MM.1S (cell line): ENCODE measurements at regions not wholly inside any gene's neighbourhood (a gene's known extent, or its start where the extent isn't known, plus 50 kb on each side); places are given as distances from the start of the nearest gene placed in this dataset.

Experiments
- EZH2 ChIP-seq: fragments of 300-600 bp; sonication (generic); optimal IDR thresholded peaks from 2 replicates; pipeline ENCODE3; 2017; ENCODE audit warnings: low read depth, mild to moderate bottlenecking, antibody characterized with exemption, low read length, mixed read lengths
- TF ChIP-seq, protein P1 (sequence below): fragments of 300-600 bp; sonication (generic); IDR thresholded peaks from 2 replicates; pipeline ENCODE4 v1.5.1; 2016; ENCODE audit warnings: antibody characterized with exemption, low read length, mixed read lengths

DNA sequence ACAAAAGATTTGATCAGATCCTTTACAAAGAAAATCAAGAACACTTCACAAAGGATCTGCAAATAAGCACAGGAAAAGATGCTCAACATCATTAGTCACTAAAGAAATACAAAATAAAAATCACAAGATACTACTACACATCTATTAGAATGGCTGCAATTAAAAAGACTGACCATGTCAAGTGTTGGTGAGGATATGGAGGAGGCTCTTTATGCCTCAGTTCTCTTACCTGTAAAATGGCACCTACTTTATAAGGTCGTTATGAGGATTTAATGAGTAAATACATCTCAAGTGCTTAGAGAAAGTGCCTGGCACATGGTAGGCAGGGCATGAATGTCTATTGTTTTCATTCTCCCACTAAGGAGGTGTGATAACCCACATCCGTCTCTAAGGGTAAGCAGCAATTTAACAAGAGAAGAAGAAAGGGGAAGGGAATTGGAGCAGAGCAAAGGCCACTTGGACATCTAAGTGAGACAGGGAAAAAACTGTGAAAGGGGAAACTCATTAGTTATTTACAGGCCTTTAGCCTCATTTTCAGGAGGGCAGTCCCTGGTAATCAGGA lies 157.5 kb upstream of the NFE2L3 start:
- TF ChIP-seq, protein P1, sequence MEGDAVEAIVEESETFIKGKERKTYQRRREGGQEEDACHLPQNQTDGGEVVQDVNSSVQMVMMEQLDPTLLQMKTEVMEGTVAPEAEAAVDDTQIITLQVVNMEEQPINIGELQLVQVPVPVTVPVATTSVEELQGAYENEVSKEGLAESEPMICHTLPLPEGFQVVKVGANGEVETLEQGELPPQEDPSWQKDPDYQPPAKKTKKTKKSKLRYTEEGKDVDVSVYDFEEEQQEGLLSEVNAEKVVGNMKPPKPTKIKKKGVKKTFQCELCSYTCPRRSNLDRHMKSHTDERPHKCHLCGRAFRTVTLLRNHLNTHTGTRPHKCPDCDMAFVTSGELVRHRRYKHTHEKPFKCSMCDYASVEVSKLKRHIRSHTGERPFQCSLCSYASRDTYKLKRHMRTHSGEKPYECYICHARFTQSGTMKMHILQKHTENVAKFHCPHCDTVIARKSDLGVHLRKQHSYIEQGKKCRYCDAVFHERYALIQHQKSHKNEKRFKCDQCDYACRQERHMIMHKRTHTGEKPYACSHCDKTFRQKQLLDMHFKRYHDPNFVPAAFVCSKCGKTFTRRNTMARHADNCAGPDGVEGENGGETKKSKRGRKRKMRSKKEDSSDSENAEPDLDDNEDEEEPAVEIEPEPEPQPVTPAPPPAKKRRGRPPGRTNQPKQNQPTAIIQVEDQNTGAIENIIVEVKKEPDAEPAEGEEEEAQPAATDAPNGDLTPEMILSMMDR: no peak
- no peak for TF ChIP-seq EZH2
